Thyroid gland (tissue), 4 donors: ENCODE measurements at regions not wholly inside any gene's neighbourhood (a gene's known extent, or its start where the extent isn't known, plus 50 kb on each side); places are given as distances from the start of the nearest gene placed in this dataset.
"Not testable (repeated sequence)": the region's sequence is repeated elsewhere in the genome, so short reads cannot be mapped to it uniquely, and the experiment has no call there.

Source experiments
- DNase-seq, 2 donors: peaks; one replicate each; pipeline ENCODE4 v3.0.0-alpha.2; 2019
- H3K27ac ChIP-seq, 3 donors: fragments of 200-600 bp; sonication (generic); 1 replicate in 2 of 3; 2 replicates in 1 of 3; pipeline ENCODE4 v1.5.1; 2016 to 2019; ENCODE audit warnings: mild to moderate bottlenecking in 1 of 3, moderate library complexity in 1 of 3
- H3K27me3 ChIP-seq: fragments of 200-600 bp; sonication (generic); one replicate; pipeline ENCODE4 v1.5.1; 2019
- H3K36me3 ChIP-seq, 2 donors: fragments of 200-600 bp; sonication (generic); one replicate each; pipeline ENCODE4 v1.5.1; 2016 to 2019
- H3K4me1 ChIP-seq, 2 donors: fragments of 200-600 bp; sonication (generic); one replicate each; pipeline ENCODE4 v1.5.1; 2017 to 2019
- H3K4me3 ChIP-seq, 3 donors: fragments of 200-600 bp; sonication (generic); replicated peaks in 1 of 3; 1 replicate in 2 of 3; 2 replicates in 1 of 3; pipeline ENCODE4 v1.5.1; 2016; ENCODE audit warnings: mild to moderate bottlenecking in 1 of 3
- H3K9me3 ChIP-seq: fragments of 200-600 bp; sonication (generic); one replicate; pipeline ENCODE4 v1.5.1; 2017
- POLR2A ChIP-seq, 2 donors: fragments of 450-650 bp; IDR thresholded peaks; one replicate each; pipeline ENCODE4 v1.6.1; 2017; ENCODE audit warnings: antibody characterized with exemption in 2 of 2, mild to moderate bottlenecking in 2 of 2, moderate library complexity in 1 of 2
- WGBS, 2 donors: methylation state at CpG; one replicate each; pipeline ENCODE4 v1.1.5; 2017; 5-methylcytosine and 5-hydroxymethylcytosine counted together
- intact Hi-C: fragments of 100-400 bp; cut with DNase I; formaldehyde crosslinking; loops from one replicate; pipeline ENCODE4 v1.15.1; 2023
- TF ChIP-seq, protein P1 (sequence below), 6 experiments: fragments of 200-600 bp in 3 of 6; fragments of 450-650 bp in 3 of 6; sonication (generic) in 3 of 6; IDR thresholded peaks; one replicate each; pipeline ENCODE4 v1.5.1; 2016 to 2019; ENCODE audit warnings: antibody characterized with exemption in 6 of 6, mild to moderate bottlenecking in 2 of 6, inconsistent platforms in 1 of 6, moderate library complexity in 1 of 6

DNA sequence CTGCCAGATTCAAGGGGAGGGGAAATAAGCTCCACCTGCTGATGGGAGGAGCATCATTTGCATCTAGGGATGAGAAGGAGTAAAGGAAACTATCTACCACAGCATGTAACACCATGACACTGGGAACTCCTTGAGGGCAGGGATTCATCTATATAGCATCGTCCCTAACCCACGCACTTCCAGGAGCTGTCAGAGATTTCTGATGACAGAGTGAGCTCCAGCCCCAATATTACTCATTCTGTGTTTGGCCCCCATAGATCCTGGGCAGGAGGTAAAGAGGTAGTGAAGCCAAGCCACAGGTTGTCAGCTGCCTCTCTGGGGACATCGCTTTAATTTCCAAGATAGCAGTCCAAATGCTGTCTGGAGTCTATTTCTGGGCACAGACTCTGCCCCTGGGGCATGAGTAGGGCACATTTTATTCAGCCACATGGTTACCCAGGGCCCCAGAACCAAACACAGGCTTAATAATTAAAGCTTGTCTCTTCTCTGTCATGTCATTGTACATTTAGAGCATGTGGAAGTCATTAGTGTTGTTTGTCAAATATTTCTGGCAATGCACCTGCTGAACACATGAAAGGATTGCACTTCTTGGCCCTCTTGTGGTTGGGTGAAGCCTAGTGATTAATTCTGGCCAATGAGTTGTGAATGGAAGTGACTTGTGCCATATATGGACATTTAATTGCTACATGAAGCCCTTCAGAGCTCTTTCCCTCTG, 105.9 kb upstream of the POU3F1 start:
- Histone ChIP-seq H3K4me1 (no peaks in the 10 kb centered on the region), H3K27ac (no peak overlapping the region), H3K36me3 (no peaks in the 10 kb centered on the region), H3K27me3 (no peaks in the 10 kb centered on the region), H3K4me3 (no peak overlapping the region), H3K9me3 (no peaks in the 10 kb centered on the region)
- TF ChIP-seq, protein P1, sequence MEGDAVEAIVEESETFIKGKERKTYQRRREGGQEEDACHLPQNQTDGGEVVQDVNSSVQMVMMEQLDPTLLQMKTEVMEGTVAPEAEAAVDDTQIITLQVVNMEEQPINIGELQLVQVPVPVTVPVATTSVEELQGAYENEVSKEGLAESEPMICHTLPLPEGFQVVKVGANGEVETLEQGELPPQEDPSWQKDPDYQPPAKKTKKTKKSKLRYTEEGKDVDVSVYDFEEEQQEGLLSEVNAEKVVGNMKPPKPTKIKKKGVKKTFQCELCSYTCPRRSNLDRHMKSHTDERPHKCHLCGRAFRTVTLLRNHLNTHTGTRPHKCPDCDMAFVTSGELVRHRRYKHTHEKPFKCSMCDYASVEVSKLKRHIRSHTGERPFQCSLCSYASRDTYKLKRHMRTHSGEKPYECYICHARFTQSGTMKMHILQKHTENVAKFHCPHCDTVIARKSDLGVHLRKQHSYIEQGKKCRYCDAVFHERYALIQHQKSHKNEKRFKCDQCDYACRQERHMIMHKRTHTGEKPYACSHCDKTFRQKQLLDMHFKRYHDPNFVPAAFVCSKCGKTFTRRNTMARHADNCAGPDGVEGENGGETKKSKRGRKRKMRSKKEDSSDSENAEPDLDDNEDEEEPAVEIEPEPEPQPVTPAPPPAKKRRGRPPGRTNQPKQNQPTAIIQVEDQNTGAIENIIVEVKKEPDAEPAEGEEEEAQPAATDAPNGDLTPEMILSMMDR (IDR thresholded peaks at IDR 0.05) = no peak
- TF ChIP-seq POLR2A (IDR thresholded peaks at IDR 0.05) = no peak
- intact Hi-C loops = no loop called here
- 93 to 97% methylated on average over 3 of the region's 3 CpGs for WGBS, 2 donors
- no peak for DNase-seq

DNA sequence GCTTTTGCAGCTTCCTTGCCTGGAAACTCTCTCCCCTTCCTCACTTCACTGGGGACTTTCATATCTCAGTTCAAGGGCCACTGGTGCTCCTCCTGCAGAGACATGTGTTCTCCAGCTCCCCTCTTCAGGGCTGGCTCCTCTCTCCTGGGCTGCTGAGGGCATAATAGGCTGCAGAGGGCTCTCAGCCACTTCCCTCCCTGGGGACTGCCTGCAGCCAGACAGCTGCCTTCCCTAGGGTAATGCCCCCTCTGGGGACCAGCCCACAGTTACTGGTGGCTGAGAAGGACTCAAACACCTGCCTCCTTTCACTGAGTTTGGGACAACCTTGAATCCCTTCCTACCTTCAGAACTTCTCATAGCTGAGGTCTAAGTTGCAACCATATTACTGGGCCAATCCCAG, 104.8 kb upstream of the POU3F1 start:
- Histone ChIP-seq H3K9me3 (no peaks in the 10 kb centered on the region), H3K4me3 (no peak overlapping the region), H3K27me3 (no peaks in the 10 kb centered on the region), H3K36me3 (no peaks in the 10 kb centered on the region), H3K27ac (no peak overlapping the region), H3K4me1 (no peaks in the 10 kb centered on the region)
- no peak for DNase-seq
- intact Hi-C loops = no loop called here
- TF ChIP-seq, protein P1 (IDR thresholded peaks at IDR 0.05) = no peak
- no peak for TF ChIP-seq POLR2A (IDR thresholded peaks at IDR 0.05)

DNA sequence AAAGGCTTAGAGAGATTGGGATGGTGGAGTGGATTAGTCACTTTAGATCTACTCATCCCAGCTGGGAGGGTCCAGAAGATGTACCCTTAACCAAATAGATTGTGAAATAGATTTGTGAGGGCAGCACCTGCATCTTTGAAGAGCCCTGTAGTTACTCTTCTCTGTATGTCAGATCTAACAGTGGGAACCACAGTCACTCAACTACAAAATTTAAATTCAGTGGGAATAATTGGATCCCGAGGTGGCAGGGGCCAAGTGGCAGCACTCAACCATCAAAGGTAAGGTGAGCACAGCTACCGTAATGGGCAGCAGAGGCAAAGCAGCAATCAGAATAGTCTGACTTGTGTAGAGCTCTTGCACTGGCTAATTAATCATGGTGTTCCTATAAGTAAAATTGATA, 99.5 kb upstream of the POU3F1 start:
- H3K4me3 ChIP-seq, DNase-seq, H3K27me3 ChIP-seq, intact Hi-C loops, H3K9me3 ChIP-seq, H3K27ac ChIP-seq, H3K36me3 ChIP-seq, H3K4me1 ChIP-seq: not testable (repeated sequence)
- 59 to 69% methylated on average over 2 of the region's 2 CpGs for WGBS, 2 donors

DNA sequence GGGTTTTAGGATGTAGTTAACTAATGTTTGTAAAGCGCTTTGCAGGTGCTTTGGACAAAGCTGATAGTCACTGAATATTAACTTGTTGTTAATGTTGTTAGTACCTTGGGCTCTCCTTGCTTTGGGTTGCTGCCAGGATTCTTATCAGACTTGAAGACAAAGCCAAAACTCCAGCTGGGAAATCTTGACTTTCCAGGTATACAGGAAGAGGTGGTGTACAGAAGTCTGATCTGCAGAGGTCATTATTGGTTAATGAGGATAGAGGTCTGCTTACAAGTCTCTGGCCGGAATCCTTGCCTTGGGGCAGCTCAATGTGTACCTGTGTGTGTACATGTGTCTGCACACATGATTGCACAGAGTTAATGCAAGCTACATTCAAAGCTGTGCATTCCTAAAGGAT, 96.0 kb upstream of the POU3F1 start:
- TF ChIP-seq, protein P1 (IDR thresholded peaks at IDR 0.05) = no peak
- Histone ChIP-seq H3K4me1 (peaks cover 4 to 17% of the 10 kb centered on the region in 2 donors), H3K4me3 (no peak overlapping the region), H3K9me3 (no peaks in the 10 kb centered on the region), H3K36me3 (no peaks in the 10 kb centered on the region), H3K27ac (no peak overlapping the region), H3K27me3 (no peaks in the 10 kb centered on the region)
- intact Hi-C loops = no loop called here
- 92 to 93% methylated on average over 2 of the region's 2 CpGs for WGBS, 2 donors
- no peak for DNase-seq

DNA sequence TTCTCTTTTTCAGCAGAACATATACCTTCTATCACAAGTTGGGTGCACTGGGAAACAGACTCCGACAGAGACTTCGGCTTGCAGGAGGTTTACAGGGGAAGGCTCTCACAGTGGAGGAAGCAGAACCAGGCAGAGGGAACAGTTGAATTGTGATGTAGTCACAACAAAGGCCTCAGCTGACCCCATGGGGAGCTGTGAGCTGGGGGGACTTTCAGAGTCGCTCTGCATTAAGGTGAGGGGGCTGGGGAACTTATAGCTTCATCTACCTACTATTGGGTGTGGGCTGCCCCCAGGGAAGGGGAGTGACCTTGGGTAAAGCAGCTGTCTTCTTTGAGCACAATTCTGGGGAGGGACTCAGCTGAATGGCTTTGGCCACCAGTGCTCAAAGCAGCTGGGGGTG, 94.9 kb upstream of the POU3F1 start:
- Histone ChIP-seq H3K27me3 (no peaks in the 10 kb centered on the region), H3K9me3 (no peaks in the 10 kb centered on the region), H3K27ac (no peak overlapping the region), H3K36me3 (no peaks in the 10 kb centered on the region), H3K4me3 (no peak overlapping the region), H3K4me1 (peaks cover 4 to 17% of the 10 kb centered on the region in 2 donors)
- TF ChIP-seq, protein P1 (IDR thresholded peaks at IDR 0.05) = no peak
- TF ChIP-seq POLR2A (IDR thresholded peaks at IDR 0.05) = no peak
- WGBS, 2 donors = 36 to 41% methylated on average over 3 of the region's 3 CpGs
- intact Hi-C loops = no loop called here
- DNase-seq = no peak
